ENCODE measurements at regions not wholly inside any gene's neighbourhood (a gene's known extent, or its start where the extent isn't known, plus 50 kb on each side); places are given as distances from the start of the nearest gene placed in this dataset.

DNA sequence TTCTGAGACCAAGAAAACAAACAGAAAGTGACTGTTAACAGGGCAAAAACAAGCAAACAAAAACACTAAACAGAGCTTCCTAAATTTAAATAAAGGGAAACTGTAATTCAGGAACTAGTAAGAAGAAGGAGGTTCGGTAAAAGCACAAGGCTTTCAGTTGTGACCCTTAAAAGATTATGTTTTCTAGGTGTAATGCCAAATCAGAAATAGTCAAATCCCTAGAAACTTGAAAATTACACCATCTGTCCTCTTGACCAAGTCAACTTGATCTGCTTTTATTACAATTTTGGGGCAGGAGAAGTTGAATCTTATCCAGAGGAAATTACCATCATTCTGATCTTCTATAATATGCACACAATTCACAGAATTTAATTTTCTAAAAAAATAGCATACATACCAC is 754.0 kb upstream of the ADGRL4 start:
- TF ChIP-seq POLR2A (IDR thresholded peaks at IDR 0.05; ENCODE audit: control extremely low read depth in 1 of 2, low read depth in 2 of 2, low read length in 2 of 2) (no peak), CTCF (IDR thresholded peaks at IDR 0.05; ENCODE audit: control extremely low read depth in 1 of 3, insufficient read depth in 1 of 3, low read depth in 1 of 3, low read length in 3 of 3) (no peak), SIX5 (IDR thresholded peaks at IDR 0.05; ENCODE audit: low read depth, low read length) (no peak), RAD21 (IDR thresholded peaks at IDR 0.05 in 1 of 2, conservative IDR thresholded peaks at IDR 0.05 in 1 of 2; ENCODE audit: low read depth in 2 of 2, low read length in 2 of 2) (no peak), CHD1 (IDR thresholded peaks at IDR 0.05; ENCODE audit: low read depth, low read length) (no peak), POLR2AphosphoS5 (IDR thresholded peaks at IDR 0.05; ENCODE audit: low read depth, low read length) (no peak), CREB1 (IDR thresholded peaks at IDR 0.05) (no peak), JUND (IDR thresholded peaks at IDR 0.05; ENCODE audit: low read length) (no peak), EZH2 (IDR thresholded peaks at IDR 0.05; ENCODE audit: low read depth, low read length, severe bottlenecking) (no peak), TEAD4 (IDR thresholded peaks at IDR 0.05; ENCODE audit: low read depth, low read length) (no peak), TAF1 (IDR thresholded peaks at IDR 0.05; ENCODE audit: low read depth, low read length) (no peak), USF2 (IDR thresholded peaks at IDR 0.05; ENCODE audit: low read length) (no peak), HDAC2 (IDR thresholded peaks at IDR 0.05; ENCODE audit: borderline replicate concordance in 1 of 2, low read depth in 2 of 2, low read length in 2 of 2) (no peak)
- TF ChIP-seq, protein P1, sequence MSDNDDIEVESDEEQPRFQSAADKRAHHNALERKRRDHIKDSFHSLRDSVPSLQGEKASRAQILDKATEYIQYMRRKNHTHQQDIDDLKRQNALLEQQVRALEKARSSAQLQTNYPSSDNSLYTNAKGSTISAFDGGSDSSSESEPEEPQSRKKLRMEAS (IDR thresholded peaks at IDR 0.05) = no peak

All from H1 (cell line).